ENCODE measurements at regions not wholly inside any gene's neighbourhood (a gene's known extent, or its start where the extent isn't known, plus 50 kb on each side); places are given as distances from the start of the nearest gene placed in this dataset.

DNA sequence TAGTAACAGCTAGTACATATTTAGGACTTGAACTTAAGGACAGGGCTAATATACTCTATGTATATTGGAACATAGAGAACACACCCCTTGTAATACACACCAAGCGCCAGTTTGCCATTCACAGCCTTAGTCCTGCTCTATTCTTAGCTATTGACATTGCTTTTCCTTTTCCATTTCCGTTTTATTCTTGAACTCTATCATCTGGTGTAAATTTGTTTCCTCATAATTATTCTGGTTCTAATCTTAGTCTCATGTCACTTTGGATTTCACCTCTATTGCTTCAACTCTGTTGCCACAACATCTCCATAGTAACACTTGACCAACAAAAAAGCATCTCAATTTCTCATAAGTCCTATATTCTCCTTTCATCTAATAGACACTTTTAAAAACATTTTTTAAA is 225.7 kb downstream of the PHLDA1 start:
- no peak overlapping the region for H3K4me2 ChIP-seq (ENCODE audit: insufficient read depth, low read length)
- H3K36me3 ChIP-seq (ENCODE audit: control insufficient read depth, insufficient read depth, low read length): no peaks in the 10 kb centered on the region
- no peaks in the 10 kb centered on the region for H3K9me1 ChIP-seq (ENCODE audit: control insufficient read depth, insufficient read depth, low read length)
- WGBS (ENCODE audit: insufficient coverage, low coverage, missing lambda C conversion rate): 5% methylated on average over 2 of the region's 2 CpGs
- no TSS peak for BruUV-seq (replicated peaks)
- H3K27me3 ChIP-seq (ENCODE audit: control insufficient read depth in 2 of 2, insufficient read depth in 2 of 2, low read length in 2 of 2): peaks cover 0 to 6% of the 10 kb centered on the region in 2 experiments; a peak in 1 of 5 replicates
- no peak overlapping the region for H2AFZ ChIP-seq (ENCODE audit: low read depth, low read length)
- ChIA-PET CTCF (ENCODE audit: low intra/inter-chr PET ratio) (no interaction called here), POLR2A (interaction anchor here (0.6 to 1.0 kb wide), 3 partner anchors 9 to 290 kb away, joined by 3 read pairs; no protein-coding TSS in a partner anchor)
- intact Hi-C loops (cut with micrococcal nuclease): no loop called here
- no peaks in the 10 kb centered on the region for H3K4me1 ChIP-seq (replicated peaks in 1 of 2; ENCODE audit: control insufficient read depth in 2 of 2, insufficient read depth in 2 of 2, low read length in 2 of 2)
- H3K9ac ChIP-seq (ENCODE audit: insufficient read depth in 1 of 2, low read depth in 2 of 2, low read length in 2 of 2): no peak overlapping the region
- FAIRE-seq (no peak), ATAC-seq (no peak), DNase-seq (ENCODE audit: extremely low read depth in 1 of 4, low spot score in 3 of 4) (no peak)
- H3K9me3 ChIP-seq (replicated peaks; ENCODE audit: control insufficient read depth, insufficient read depth, low read depth, low read length): no peaks in the 10 kb centered on the region
- no peaks in the 10 kb centered on the region for H4K20me1 ChIP-seq (replicated peaks; ENCODE audit: control insufficient read depth, insufficient read depth, low read length)
- in situ Hi-C loops (cut with MboI): no loop called here
- no peak overlapping the region for H3K27ac ChIP-seq (ENCODE audit: extremely low read depth, low read depth, low read length)
- TF ChIP-seq CEBPG (CRISPR knock-in tag; IDR thresholded peaks at IDR 0.05) (no peak), CEBPG (tag; conservative IDR thresholded peaks at IDR 0.05 in 1 of 2, IDR thresholded peaks at IDR 0.05 in 1 of 2) (peak in 1 of 2 experiments; percentile 76; a peak in 2 of 4 replicates), ILK (tag; IDR thresholded peaks at IDR 0.05; ENCODE audit: borderline replicate concordance, low read depth) (no peak), FOXJ2 (tag; IDR thresholded peaks at IDR 0.05) (peak; percentile 79)
- no peaks in the 10 kb centered on the region for H3K79me2 ChIP-seq (ENCODE audit: control insufficient read depth, insufficient read depth, low read length)
- no peak overlapping the region for H3K4me3 ChIP-seq

DNA sequence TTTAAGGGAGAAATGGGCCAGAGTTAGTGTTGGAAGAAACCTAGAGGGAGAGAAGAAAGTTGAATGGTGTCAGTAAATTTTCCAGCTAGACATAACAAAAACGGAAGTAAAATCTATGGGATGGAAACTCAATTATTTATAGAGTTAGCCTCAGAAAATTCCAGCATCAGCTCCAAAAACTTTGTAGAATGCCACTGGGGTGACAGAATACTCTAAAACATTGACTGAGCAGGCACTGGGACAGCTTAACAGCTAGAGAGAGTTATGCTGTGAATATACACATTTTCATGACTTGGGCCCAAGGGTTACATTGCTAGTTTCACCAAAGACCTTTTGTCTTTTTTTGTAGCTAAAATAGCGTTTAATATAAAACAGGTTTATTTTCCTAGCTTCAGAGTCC is 226.3 kb downstream of the PHLDA1 start:
- Histone ChIP-seq H4K20me1 (replicated peaks; ENCODE audit: control insufficient read depth, insufficient read depth, low read length) (no peaks in the 10 kb centered on the region), H3K4me3 (no peak overlapping the region), H3K27me3 (ENCODE audit: control insufficient read depth in 2 of 2, insufficient read depth in 2 of 2, low read length in 2 of 2) (peaks cover 0 to 5% of the 10 kb centered on the region in 2 experiments; a peak in 1 of 5 replicates), H3K9ac (ENCODE audit: insufficient read depth in 1 of 2, low read depth in 2 of 2, low read length in 2 of 2) (no peak overlapping the region), H3K9me1 (ENCODE audit: control insufficient read depth, insufficient read depth, low read length) (no peaks in the 10 kb centered on the region), H2AFZ (ENCODE audit: low read depth, low read length) (no peak overlapping the region), H3K4me2 (ENCODE audit: insufficient read depth, low read length) (no peak overlapping the region), H3K36me3 (ENCODE audit: control insufficient read depth, insufficient read depth, low read length) (no peaks in the 10 kb centered on the region), H3K27ac (ENCODE audit: extremely low read depth, low read depth, low read length) (no peak overlapping the region), H3K4me1 (replicated peaks in 1 of 2; ENCODE audit: control insufficient read depth in 2 of 2, insufficient read depth in 2 of 2, low read length in 2 of 2) (no peaks in the 10 kb centered on the region), H3K79me2 (ENCODE audit: control insufficient read depth, insufficient read depth, low read length) (no peaks in the 10 kb centered on the region), H3K9me3 (replicated peaks; ENCODE audit: control insufficient read depth, insufficient read depth, low read depth, low read length) (no peaks in the 10 kb centered on the region)
- no peak for DNase-seq (ENCODE audit: extremely low read depth in 1 of 4, low spot score in 3 of 4)
- WGBS (ENCODE audit: insufficient coverage, low coverage, missing lambda C conversion rate): 3% methylated on average over 2 of the region's 2 CpGs
- no peak for ATAC-seq
- POLR2A ChIA-PET: interaction anchor here (0.6 to 1.1 kb wide), 3 partner anchors 10 to 289 kb away, joined by 3 to 5 read pairs (median 3); no protein-coding TSS in a partner anchor
- FAIRE-seq: no peak
- intact Hi-C loops (cut with micrococcal nuclease) (no loop called here), in situ Hi-C loops (cut with MboI) (no loop called here)
- BruUV-seq (replicated peaks): no TSS peak
- CTCF ChIA-PET (ENCODE audit: low intra/inter-chr PET ratio): no interaction called here
- TF ChIP-seq, protein P1, sequence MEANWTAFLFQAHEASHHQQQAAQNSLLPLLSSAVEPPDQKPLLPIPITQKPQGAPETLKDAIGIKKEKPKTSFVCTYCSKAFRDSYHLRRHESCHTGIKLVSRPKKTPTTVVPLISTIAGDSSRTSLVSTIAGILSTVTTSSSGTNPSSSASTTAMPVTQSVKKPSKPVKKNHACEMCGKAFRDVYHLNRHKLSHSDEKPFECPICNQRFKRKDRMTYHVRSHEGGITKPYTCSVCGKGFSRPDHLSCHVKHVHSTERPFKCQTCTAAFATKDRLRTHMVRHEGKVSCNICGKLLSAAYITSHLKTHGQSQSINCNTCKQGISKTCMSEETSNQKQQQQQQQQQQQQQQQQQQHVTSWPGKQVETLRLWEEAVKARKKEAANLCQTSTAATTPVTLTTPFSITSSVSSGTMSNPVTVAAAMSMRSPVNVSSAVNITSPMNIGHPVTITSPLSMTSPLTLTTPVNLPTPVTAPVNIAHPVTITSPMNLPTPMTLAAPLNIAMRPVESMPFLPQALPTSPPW (CRISPR knock-in tag; IDR thresholded peaks at IDR 0.05): no peak
- TF ChIP-seq ZNF408 (CRISPR knock-in tag; IDR thresholded peaks at IDR 0.05; ENCODE audit: low read depth) (no peak), RAD21 (CRISPR knock-in tag; conservative IDR thresholded peaks at IDR 0.05 in 1 of 2, IDR thresholded peaks at IDR 0.05 in 1 of 2) (no peak), ZNF696 (CRISPR knock-in tag; conservative IDR thresholded peaks at IDR 0.05) (no peak), SIX5 (IDR thresholded peaks at IDR 0.05; ENCODE audit: borderline replicate concordance in 1 of 2, insufficient read depth in 1 of 2, low read depth in 1 of 2, low read length in 2 of 2) (no peak), ZFP30 (CRISPR knock-in tag; IDR thresholded peaks at IDR 0.05; ENCODE audit: borderline replicate concordance) (no peak), TEAD1 (CRISPR knock-in tag; IDR thresholded peaks at IDR 0.05) (no peak), YBX1 (IDR thresholded peaks at IDR 0.05) (no peak)
- TF ChIP-seq, protein P2, sequence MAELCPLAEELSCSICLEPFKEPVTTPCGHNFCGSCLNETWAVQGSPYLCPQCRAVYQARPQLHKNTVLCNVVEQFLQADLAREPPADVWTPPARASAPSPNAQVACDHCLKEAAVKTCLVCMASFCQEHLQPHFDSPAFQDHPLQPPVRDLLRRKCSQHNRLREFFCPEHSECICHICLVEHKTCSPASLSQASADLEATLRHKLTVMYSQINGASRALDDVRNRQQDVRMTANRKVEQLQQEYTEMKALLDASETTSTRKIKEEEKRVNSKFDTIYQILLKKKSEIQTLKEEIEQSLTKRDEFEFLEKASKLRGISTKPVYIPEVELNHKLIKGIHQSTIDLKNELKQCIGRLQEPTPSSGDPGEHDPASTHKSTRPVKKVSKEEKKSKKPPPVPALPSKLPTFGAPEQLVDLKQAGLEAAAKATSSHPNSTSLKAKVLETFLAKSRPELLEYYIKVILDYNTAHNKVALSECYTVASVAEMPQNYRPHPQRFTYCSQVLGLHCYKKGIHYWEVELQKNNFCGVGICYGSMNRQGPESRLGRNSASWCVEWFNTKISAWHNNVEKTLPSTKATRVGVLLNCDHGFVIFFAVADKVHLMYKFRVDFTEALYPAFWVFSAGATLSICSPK (IDR thresholded peaks at IDR 0.05; ENCODE audit: borderline replicate concordance): no peak
